Tibial nerve (tissue), 4 donors: ENCODE measurements at regions not wholly inside any gene's neighbourhood (a gene's known extent, or its start where the extent isn't known, plus 50 kb on each side); places are given as distances from the start of the nearest gene placed in this dataset.

Experiments
- DNase-seq, 2 donors: peaks; one replicate each; pipeline ENCODE4 v3.0.0-alpha.2; 2019; ENCODE audit warnings: low spot score in 2 of 2
- H3K27ac ChIP-seq, 4 donors: fragments of 200-600 bp; sonication (generic) in 3 of 4; one replicate each; pipeline ENCODE4 v1.5.1; 2017 to 2019; ENCODE audit warnings: mild to moderate bottlenecking in 1 of 4
- H3K27me3 ChIP-seq, 2 donors: fragments of 200-600 bp; sonication (generic) in 1 of 2; one replicate each; pipeline versions ENCODE4 v1.5.1 to v1.6.0; 2017 to 2019
- H3K36me3 ChIP-seq, 3 donors: fragments of 200-600 bp; sonication (generic); one replicate each; pipeline ENCODE4 v1.5.1; 2018 to 2019
- H3K4me1 ChIP-seq, 4 donors: fragments of 200-600 bp; sonication (generic) in 3 of 4; one replicate each; pipeline ENCODE4 v1.5.1; 2017 to 2019
- H3K4me3 ChIP-seq, 4 donors: fragments of 200-600 bp; sonication (generic) in 3 of 4; one replicate each; pipeline ENCODE4 v1.5.1; 2017 to 2019; ENCODE audit warnings: mild to moderate bottlenecking in 1 of 4, moderate library complexity in 1 of 4
- H3K9me3 ChIP-seq, 4 donors: fragments of 200-600 bp; sonication (generic) in 3 of 4; one replicate each; pipeline ENCODE4 v1.5.1; 2017 to 2019
- EP300 ChIP-seq, 2 donors: sonication (generic); formaldehyde crosslinking; IDR thresholded peaks; one replicate each; pipeline ENCODE4 v1.6.1; 2017; ENCODE audit warnings: antibody characterized with exemption in 2 of 2, mild to moderate bottlenecking in 1 of 2
- POLR2A ChIP-seq, 2 donors: fragments of 450-650 bp; IDR thresholded peaks; one replicate each; pipeline ENCODE4 v1.6.1; 2017; ENCODE audit warnings: antibody characterized with exemption in 2 of 2, mild to moderate bottlenecking in 2 of 2, moderate library complexity in 2 of 2
- WGBS, 2 donors: methylation state at CpG; one replicate each; pipeline ENCODE4 v1.1.5; 2018; 5-methylcytosine and 5-hydroxymethylcytosine counted together
- TF ChIP-seq, protein P1 (sequence below), 5 experiments: fragments of 200-600 bp in 3 of 5; fragments of 450-650 bp in 2 of 5; sonication (generic) in 3 of 5; IDR thresholded peaks; one replicate each; pipeline ENCODE4 v1.5.1; 2016 to 2019; ENCODE audit warnings: antibody characterized with exemption in 5 of 5, mild to moderate bottlenecking in 3 of 5, moderate library complexity in 2 of 5

DNA sequence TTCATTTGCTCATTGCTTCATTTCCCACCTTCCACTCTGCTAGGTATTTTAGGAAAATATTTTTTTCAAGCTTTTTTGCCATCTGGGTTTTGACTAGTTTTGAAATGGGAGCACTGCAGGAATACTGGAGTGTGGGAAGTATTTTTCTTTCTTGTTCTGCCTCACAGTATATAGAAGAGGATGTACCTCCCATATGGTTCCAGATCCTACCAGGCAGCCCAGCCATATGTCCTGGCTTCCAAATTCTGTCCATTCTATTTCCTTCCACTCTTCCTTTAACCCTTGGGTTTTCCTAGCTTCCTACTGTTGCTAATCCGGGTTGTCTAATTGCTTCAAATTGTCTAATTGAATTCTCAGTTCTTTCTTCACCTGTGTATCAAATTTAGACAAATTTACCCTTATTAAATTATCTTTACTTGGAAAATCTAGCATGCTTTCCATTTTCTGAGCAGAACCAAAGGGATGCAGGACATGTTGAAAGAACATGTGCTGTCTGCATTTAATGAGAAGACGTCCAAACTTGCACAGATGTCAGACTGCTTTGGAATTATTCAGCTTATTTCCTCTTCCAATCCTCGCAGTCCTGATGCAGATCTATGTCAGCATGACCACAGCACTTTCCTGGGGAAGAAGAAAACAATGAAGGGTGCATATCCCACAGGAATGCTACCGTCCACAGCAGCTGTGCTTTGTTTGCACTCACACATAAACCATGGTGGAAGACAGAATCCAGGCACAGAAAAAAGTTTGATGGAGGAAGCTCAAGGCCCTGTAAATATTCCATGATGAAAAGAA, 1273.9 kb upstream of the MAP3K7 start:
- Histone ChIP-seq H3K27me3 (no peaks in the 10 kb centered on the region), H3K9me3 (no peaks in the 10 kb centered on the region), H3K4me3 (no peak overlapping the region), H3K27ac (no peak overlapping the region), H3K36me3 (no peaks in the 10 kb centered on the region), H3K4me1 (no peaks in the 10 kb centered on the region)
- TF ChIP-seq, protein P1, sequence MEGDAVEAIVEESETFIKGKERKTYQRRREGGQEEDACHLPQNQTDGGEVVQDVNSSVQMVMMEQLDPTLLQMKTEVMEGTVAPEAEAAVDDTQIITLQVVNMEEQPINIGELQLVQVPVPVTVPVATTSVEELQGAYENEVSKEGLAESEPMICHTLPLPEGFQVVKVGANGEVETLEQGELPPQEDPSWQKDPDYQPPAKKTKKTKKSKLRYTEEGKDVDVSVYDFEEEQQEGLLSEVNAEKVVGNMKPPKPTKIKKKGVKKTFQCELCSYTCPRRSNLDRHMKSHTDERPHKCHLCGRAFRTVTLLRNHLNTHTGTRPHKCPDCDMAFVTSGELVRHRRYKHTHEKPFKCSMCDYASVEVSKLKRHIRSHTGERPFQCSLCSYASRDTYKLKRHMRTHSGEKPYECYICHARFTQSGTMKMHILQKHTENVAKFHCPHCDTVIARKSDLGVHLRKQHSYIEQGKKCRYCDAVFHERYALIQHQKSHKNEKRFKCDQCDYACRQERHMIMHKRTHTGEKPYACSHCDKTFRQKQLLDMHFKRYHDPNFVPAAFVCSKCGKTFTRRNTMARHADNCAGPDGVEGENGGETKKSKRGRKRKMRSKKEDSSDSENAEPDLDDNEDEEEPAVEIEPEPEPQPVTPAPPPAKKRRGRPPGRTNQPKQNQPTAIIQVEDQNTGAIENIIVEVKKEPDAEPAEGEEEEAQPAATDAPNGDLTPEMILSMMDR (IDR thresholded peaks at IDR 0.05): no peak
- no peak for TF ChIP-seq EP300 (IDR thresholded peaks at IDR 0.05)
- no peak for TF ChIP-seq POLR2A (IDR thresholded peaks at IDR 0.05)
- no peak for DNase-seq
- 57 to 59% methylated on average over 4 of the region's 4 CpGs for WGBS, 2 donors

DNA sequence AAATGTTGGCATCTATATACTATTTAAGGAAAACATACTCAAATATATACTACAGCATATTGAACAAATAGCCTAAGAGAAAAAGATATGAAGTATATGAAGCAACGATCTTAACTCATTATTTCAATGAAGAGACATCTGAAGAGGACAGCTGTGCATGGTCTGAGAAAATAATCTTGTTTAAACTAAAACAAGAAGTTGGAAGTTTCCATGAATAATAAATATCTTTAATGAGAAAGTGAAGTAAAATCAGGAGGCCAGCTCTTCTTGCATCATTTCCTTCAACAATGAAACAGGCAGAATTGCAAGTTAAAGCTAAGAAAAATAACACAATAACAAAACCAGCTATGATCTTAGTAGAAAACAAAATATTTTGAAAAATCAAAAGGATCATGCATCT, 1265.4 kb upstream of the MAP3K7 start:
- no peak overlapping the region for H3K27ac ChIP-seq

DNA sequence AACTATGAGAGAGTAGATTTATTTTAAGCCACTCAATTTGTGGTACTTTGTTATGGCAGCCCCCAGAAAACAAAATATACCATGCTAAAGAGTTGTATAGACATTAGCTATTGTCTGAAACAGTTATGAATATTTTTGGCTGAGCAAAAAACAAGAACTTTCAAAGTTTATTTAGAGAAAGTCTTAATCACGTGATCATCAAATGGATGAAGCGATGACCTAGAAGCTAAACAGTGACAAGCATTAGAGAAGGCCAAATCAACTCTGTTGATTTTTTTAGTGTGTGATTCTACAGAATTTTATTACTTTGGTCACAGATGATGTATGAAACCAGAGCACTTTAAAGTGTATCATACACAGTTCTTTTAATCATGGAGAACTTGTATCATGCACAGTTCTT, 1247.9 kb upstream of the MAP3K7 start:
- Histone ChIP-seq H3K4me3 (no peak overlapping the region), H3K27ac (no peak overlapping the region), H3K36me3 (no peaks in the 10 kb centered on the region), H3K27me3 (no peaks in the 10 kb centered on the region), H3K4me1 (no peaks in the 10 kb centered on the region), H3K9me3 (no peaks in the 10 kb centered on the region)
- no peak for DNase-seq
- WGBS, 2 donors: 88 to 93% methylated on average over 2 of the region's 2 CpGs
- TF ChIP-seq POLR2A (IDR thresholded peaks at IDR 0.05) (no peak), EP300 (IDR thresholded peaks at IDR 0.05) (no peak)
- TF ChIP-seq, protein P1 (IDR thresholded peaks at IDR 0.05): no peak

More for the DNA sequence above, 1265.4 kb upstream of the MAP3K7 start:
- Histone ChIP-seq H3K36me3 (no peaks in the 10 kb centered on the region), H3K4me3 (no peak overlapping the region), H3K27me3 (no peaks in the 10 kb centered on the region), H3K9me3 (no peaks in the 10 kb centered on the region), H3K4me1 (no peaks in the 10 kb centered on the region)
- TF ChIP-seq EP300 (IDR thresholded peaks at IDR 0.05) (no peak), POLR2A (IDR thresholded peaks at IDR 0.05) (no peak)
- TF ChIP-seq, protein P1 (IDR thresholded peaks at IDR 0.05): no peak
- 48 to 78% methylated on average over 1 of the region's 1 CpG for WGBS, 2 donors
- DNase-seq: no peak

DNA sequence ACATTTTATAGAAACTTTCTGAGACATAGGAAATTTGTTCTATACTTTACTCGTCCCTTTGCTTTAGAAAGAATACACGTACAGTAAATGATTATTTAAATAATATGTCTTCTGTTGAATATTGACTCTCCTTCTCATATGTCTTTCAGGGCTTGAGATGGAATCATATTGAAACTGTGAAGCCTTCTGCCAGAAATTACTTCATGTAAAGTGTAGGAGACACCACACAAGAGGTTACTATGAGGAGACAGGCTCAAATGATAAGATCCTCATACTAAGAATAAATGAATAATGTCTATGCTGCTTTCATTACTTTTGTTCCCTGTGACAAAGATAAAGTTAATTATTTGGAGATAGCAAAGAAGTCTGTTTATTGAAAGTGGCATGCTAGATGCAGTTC, 1240.3 kb upstream of the MAP3K7 start:
- Histone ChIP-seq H3K4me3 (no peak overlapping the region), H3K36me3 (no peaks in the 10 kb centered on the region), H3K27me3 (no peaks in the 10 kb centered on the region), H3K4me1 (no peaks in the 10 kb centered on the region), H3K27ac (no peak overlapping the region), H3K9me3 (no peaks in the 10 kb centered on the region)
- no peak for TF ChIP-seq POLR2A (IDR thresholded peaks at IDR 0.05)
- TF ChIP-seq, protein P1 (IDR thresholded peaks at IDR 0.05): no peak
- no peak for TF ChIP-seq EP300 (IDR thresholded peaks at IDR 0.05)
- DNase-seq: no peak
- 89% methylated on average over 2 of the region's 2 CpGs for WGBS, 2 donors

DNA sequence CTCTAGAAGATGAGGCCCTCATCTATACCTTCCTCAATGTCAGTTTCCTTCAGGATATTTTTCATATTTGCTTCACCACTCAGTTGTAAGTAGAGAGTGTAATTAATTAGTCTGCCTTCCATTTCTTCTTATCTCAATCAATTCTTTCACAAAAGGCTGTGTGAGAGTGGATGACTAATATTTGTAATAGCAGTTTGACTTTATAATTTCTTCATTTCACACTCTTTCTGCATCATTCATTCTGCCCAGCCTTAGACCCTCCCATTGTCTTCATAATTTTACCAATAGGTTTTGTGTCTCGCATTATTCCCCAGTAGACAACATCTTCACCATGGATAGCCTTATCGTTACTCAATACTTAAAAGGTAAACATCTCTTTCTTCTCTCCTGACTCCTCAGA, 1239.3 kb upstream of the MAP3K7 start:
- H3K36me3 ChIP-seq: no peaks in the 10 kb centered on the region
- H3K9me3 ChIP-seq: no peaks in the 10 kb centered on the region
- no peaks in the 10 kb centered on the region for H3K4me1 ChIP-seq
- no peaks in the 10 kb centered on the region for H3K27me3 ChIP-seq
- no peak overlapping the region for H3K27ac ChIP-seq
- no peak for DNase-seq
- WGBS, 2 donors: 93 to 97% methylated on average over 2 of the region's 2 CpGs
- no peak overlapping the region for H3K4me3 ChIP-seq
- TF ChIP-seq, protein P1 (IDR thresholded peaks at IDR 0.05): no peak
- TF ChIP-seq EP300 (IDR thresholded peaks at IDR 0.05) (no peak), POLR2A (IDR thresholded peaks at IDR 0.05) (no peak)
